H1 (cell line): ENCODE measurements at regions not wholly inside any gene's neighbourhood (a gene's known extent, or its start where the extent isn't known, plus 50 kb on each side); places are given as distances from the start of the nearest gene placed in this dataset.

Source experiments
- CTCF ChIA-PET: fragments of 300-600 bp; sonication (Branson Sonifier 250); formaldehyde crosslinking; loops from one replicate; lab custom pipeline; 2021; ENCODE audit not compliant: partially characterized antibody; lab: Charles Lee
- POLR2A ChIA-PET: fragments of 300-600 bp; sonication (Branson Sonifier 250); formaldehyde crosslinking; loops from one replicate; lab custom pipeline; 2021; ENCODE audit warnings: inconsistent platforms; ENCODE audit not compliant: partially characterized antibody; lab: Charles Lee
- DNase-seq, 2 experiments: peaks; one replicate each; pipeline versions ENCODE4 v3.0.0 to v3.0.0-alpha.2; 2010 to 2022; ENCODE audit warnings: low spot score in 2 of 2, low read depth in 1 of 2, mixed read lengths in 1 of 2
- FAIRE-seq: peaks from 2 replicates; lab custom pipeline; 2011; peaks lifted over from hg19 to GRCh38; lab: Jason Lieb, UNC
- H2AFZ ChIP-seq: 2 replicates; pipeline ENCODE4 v1.8.1; 2012; ENCODE audit warnings: low read length, inconsistent platforms
- H2AK5ac ChIP-seq: 2 replicates; pipeline ENCODE4 v1.6.1; 2013; ENCODE audit warnings: low read depth, low read length
- H2BK120ac ChIP-seq: replicated peaks from 2 replicates; pipeline ENCODE3; 2013; ENCODE audit warnings: low read depth, low read length, inconsistent platforms
- H2BK12ac ChIP-seq: 2 replicates; pipeline ENCODE4 v1.6.1; 2013; ENCODE audit warnings: low read depth, low read length
- H2BK15ac ChIP-seq: 2 replicates; pipeline ENCODE4 v1.6.1; 2013; ENCODE audit warnings: low read length
- H2BK20ac ChIP-seq: 2 replicates; pipeline ENCODE4 v1.6.1; 2013; ENCODE audit warnings: low read length
- H2BK5ac ChIP-seq: 2 replicates; pipeline ENCODE4 v1.6.1; 2013; ENCODE audit warnings: low read depth, low read length
- H3K14ac ChIP-seq: 2 replicates; pipeline ENCODE4 v1.6.1; 2013; ENCODE audit warnings: inconsistent platforms; ENCODE audit not compliant: insufficient read length
- H3K18ac ChIP-seq: 2 replicates; pipeline ENCODE4 v1.6.1; 2013; ENCODE audit warnings: low read length; ENCODE audit errors: extremely low read depth
- H3K23ac ChIP-seq: 2 replicates; pipeline ENCODE4 v1.6.1; 2013; ENCODE audit warnings: inconsistent platforms; ENCODE audit not compliant: insufficient read length
- H3K23me2 ChIP-seq: 2 replicates; pipeline ENCODE4 v1.6.1; 2013; ENCODE audit warnings: low read depth, low read length
- H3K27ac ChIP-seq: 2 replicates; pipeline ENCODE4 v1.6.1; 2011; ENCODE audit warnings: low read depth, low read length, inconsistent platforms
- H3K27me3 ChIP-seq, 4 experiments: replicated peaks in 1 of 4; 1 replicate in 1 of 4; 2 replicates in 3 of 4; pipeline versions ENCODE4 v1.6.1 to v1.8.1; 2011 to 2013; ENCODE audit warnings: low read length in 3 of 4, mild to moderate bottlenecking in 3 of 4, inconsistent platforms in 2 of 4, mixed read lengths in 2 of 4, moderate library complexity in 1 of 4; ENCODE audit not compliant: control insufficient read depth in 3 of 4, insufficient read depth in 3 of 4; ENCODE audit errors: extremely low read depth in 1 of 4
- H3K36me3 ChIP-seq, 4 experiments: 2 replicates each; pipeline versions ENCODE4 v1.6.1 to v1.8.1; 2011 to 2013; ENCODE audit warnings: mild to moderate bottlenecking in 4 of 4, low read length in 3 of 4, moderate library complexity in 2 of 4, control low read depth in 1 of 4, inconsistent platforms in 1 of 4; ENCODE audit not compliant: insufficient read depth in 4 of 4, control insufficient read depth in 2 of 4
- H3K4ac ChIP-seq: replicated peaks from 2 replicates; pipeline ENCODE3; 2013; ENCODE audit warnings: low read length, low read depth, mixed read lengths, inconsistent platforms; ENCODE audit not compliant: insufficient read length
- H3K4me1 ChIP-seq, 4 experiments: replicated peaks in 1 of 4; 1 replicate in 1 of 4; 2 replicates in 3 of 4; pipeline versions ENCODE4 v1.6.1 to v1.8.1; 2011 to 2013; ENCODE audit warnings: low read length in 3 of 4, inconsistent platforms in 2 of 4, mixed read lengths in 1 of 4; ENCODE audit not compliant: insufficient read depth in 4 of 4, control insufficient read depth in 3 of 4
- H3K4me2 ChIP-seq, 2 experiments: 2 replicates each; pipeline versions ENCODE4 v1.6.1 to v1.8.1; 2011 to 2013; ENCODE audit warnings: low read depth in 2 of 2, low read length in 2 of 2, control low read depth in 1 of 2, inconsistent platforms in 1 of 2, mild to moderate bottlenecking in 1 of 2; ENCODE audit not compliant: insufficient read depth in 1 of 2
- H3K4me3 ChIP-seq, 4 experiments: fragments of 200-600, 300-600 bp in 1 of 4; sonication (generic), shearing (Covaris generic), sonication (Bioruptor Twin) in 1 of 4; 2 replicates each; pipeline versions ENCODE4 v1.5.1 to v1.8.1; 2011 to 2016; ENCODE audit warnings: low read length in 4 of 4, low read depth in 3 of 4, control low read depth in 2 of 4, inconsistent platforms in 2 of 4, mild to moderate bottlenecking in 2 of 4, mixed read lengths in 1 of 4, moderate library complexity in 1 of 4; ENCODE audit not compliant: insufficient read depth in 2 of 4; ENCODE audit errors: extremely low read depth in 1 of 4
- H3K56ac ChIP-seq: replicated peaks from 2 replicates; pipeline ENCODE3; 2013; ENCODE audit warnings: low read depth, mild to moderate bottlenecking, mixed read lengths, low read length, inconsistent platforms; ENCODE audit not compliant: insufficient read length
- H3K79me1 ChIP-seq: 2 replicates; pipeline ENCODE4 v1.6.1; 2013; ENCODE audit warnings: low read depth, low read length, control low read depth
- H3K79me2 ChIP-seq, 2 experiments: 2 replicates each; pipeline versions ENCODE4 v1.6.1 to v1.8.1; 2012 to 2013; ENCODE audit warnings: low read length in 2 of 2, mild to moderate bottlenecking in 2 of 2, inconsistent platforms in 1 of 2; ENCODE audit not compliant: insufficient read depth in 2 of 2, control insufficient read depth in 1 of 2
- H3K9ac ChIP-seq, 4 experiments: replicated peaks in 1 of 4; 1 replicate in 1 of 4; 2 replicates in 3 of 4; pipeline versions ENCODE4 v1.6.1 to v1.8.1; 2011 to 2013; ENCODE audit warnings: low read depth in 3 of 4, low read length in 3 of 4, control low read depth in 2 of 4, mild to moderate bottlenecking in 2 of 4, moderate library complexity in 2 of 4, inconsistent platforms in 1 of 4; ENCODE audit errors: extremely low read depth in 1 of 4
- H3K9me3 ChIP-seq, 2 experiments: 2 replicates each; pipeline versions ENCODE4 v1.6.1 to v1.8.1; 2012 to 2013; ENCODE audit warnings: mild to moderate bottlenecking in 2 of 2, moderate library complexity in 2 of 2, control low read depth in 1 of 2, inconsistent platforms in 1 of 2, low read depth in 1 of 2, low read length in 1 of 2, mixed read lengths in 1 of 2; ENCODE audit not compliant: insufficient read depth in 2 of 2
- H4K20me1 ChIP-seq, 2 experiments: replicated peaks in 1 of 2; 2 replicates each; pipeline versions ENCODE3 to v1.8.1; 2011 to 2013; ENCODE audit warnings: inconsistent platforms in 2 of 2, low read length in 2 of 2, mild to moderate bottlenecking in 1 of 2; ENCODE audit not compliant: insufficient read depth in 2 of 2, control insufficient read depth in 1 of 2
- H4K5ac ChIP-seq: 2 replicates; pipeline ENCODE4 v1.6.1; 2013; ENCODE audit warnings: low read length, low read depth, mixed read lengths, inconsistent platforms; ENCODE audit not compliant: insufficient read length
- H4K8ac ChIP-seq: 2 replicates; pipeline ENCODE4 v1.8.0; 2013; ENCODE audit warnings: mild to moderate bottlenecking, moderate library complexity, low read length, inconsistent platforms; ENCODE audit not compliant: insufficient read depth; ENCODE audit errors: extremely low read depth
- H4K91ac ChIP-seq: replicated peaks from 2 replicates; pipeline ENCODE3; 2013; ENCODE audit warnings: low read length, mixed read lengths, inconsistent platforms; ENCODE audit not compliant: insufficient read length
- BACH1 ChIP-seq: IDR thresholded peaks from 2 replicates; pipeline ENCODE4 v1.6.1; 2012; ENCODE audit warnings: low read length, improper control_type of control experiment
- EZH2 ChIP-seq: fragments of 200-600 bp; sonication (generic); IDR thresholded peaks from 2 replicates; pipeline ENCODE4 v1.7.1; 2012; ENCODE audit warnings: low read depth, mild to moderate bottlenecking, moderate library complexity, low read length, inconsistent platforms; ENCODE audit not compliant: severe bottlenecking
- KDM4A ChIP-seq: IDR thresholded peaks from one replicate; pipeline ENCODE4 v1.7.1; 2012; ENCODE audit warnings: low read depth, mild to moderate bottlenecking, moderate library complexity, low read length, inconsistent platforms; ENCODE audit not compliant: severe bottlenecking
- SAP30 ChIP-seq: fragments of 300-600 bp; sonication (generic); IDR thresholded peaks from 2 replicates; pipeline ENCODE4 v1.7.1; 2012; ENCODE audit warnings: low read length, moderate library complexity, mild to moderate bottlenecking, inconsistent platforms; ENCODE audit not compliant: insufficient read depth, insufficient replicate concordance
- SUZ12 ChIP-seq: fragments of 200-600 bp; sonication (generic); IDR thresholded peaks from 2 replicates; pipeline ENCODE4 v1.6.1; 2012; ENCODE audit warnings: mild to moderate bottlenecking, inconsistent platforms, low read length, moderate library complexity, mixed read lengths
- TAF1 ChIP-seq: IDR thresholded peaks from 2 replicates; pipeline ENCODE4 v1.6.1; 2011; ENCODE audit warnings: mild to moderate bottlenecking, low read depth, low read length
- TBP ChIP-seq: IDR thresholded peaks from 2 replicates; pipeline ENCODE4 v1.6.1; 2011; ENCODE audit warnings: low read depth, low read length, improper control_type of control experiment
- WGBS, 2 experiments: shearing (Covaris generic) in 1 of 2; methylation state at CpG; one replicate each; pipeline versions ENCODE4 v1.1.6 to v1.1.7; 2013 to 2015; ENCODE audit warnings: low lambda C conversion rate in 2 of 2, mixed read lengths in 2 of 2, inconsistent platforms in 1 of 2, low coverage in 1 of 2, missing lambda C conversion rate in 1 of 2; ENCODE audit not compliant: insufficient replicate concordance in 2 of 2, insufficient coverage in 1 of 2, insufficient read length in 1 of 2; ENCODE audit errors: extremely low coverage in 1 of 2, missing lambda C conversion rate in 1 of 2; 5-methylcytosine and 5-hydroxymethylcytosine counted together

DNA sequence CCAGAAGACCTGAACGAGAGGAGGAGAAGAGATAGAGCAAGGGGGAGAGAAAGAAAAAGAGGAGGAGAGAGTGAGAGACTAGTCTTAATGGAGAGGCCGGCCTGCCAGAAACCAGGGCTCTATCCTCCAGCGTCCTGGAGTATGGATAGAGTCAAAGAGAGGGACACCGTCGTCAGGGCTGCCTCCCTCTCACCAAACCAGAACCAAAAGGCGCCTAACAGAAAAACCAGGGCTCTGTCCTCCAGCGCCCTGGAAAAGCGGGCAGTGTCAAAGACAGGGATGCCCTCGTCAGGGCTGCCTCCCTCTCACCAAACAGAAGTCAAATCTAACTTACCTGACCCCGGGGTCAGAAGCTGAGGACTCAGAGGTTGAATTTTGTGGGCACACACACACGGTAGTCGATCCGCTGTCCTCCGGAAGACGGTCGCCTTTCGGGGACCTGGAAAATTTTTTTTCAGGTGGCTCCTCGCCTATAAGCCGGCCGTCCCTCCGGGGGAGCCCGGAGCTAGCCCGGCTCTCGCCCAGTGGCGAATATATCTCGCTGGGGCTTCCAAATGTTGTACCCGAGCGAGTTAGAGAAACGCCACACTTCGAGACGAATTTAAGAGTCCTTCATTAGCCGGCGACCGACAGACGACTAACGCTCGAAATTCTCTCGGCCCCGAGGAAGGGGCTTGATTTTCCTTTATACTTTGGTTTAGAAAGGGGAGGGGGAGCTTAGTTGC lies 148.2 kb downstream of the TRIM27 start:
- 0% methylated on average over 39 of the region's 39 CpGs; no CpG with 5 or more reads in 1 of the 2 experiments for whole genome bisulfite sequencing, 2 experiments
- FAIRE-seq = no peak

More for the DNA sequence above, 148.2 kb downstream of the TRIM27 start:
- H2BK5ac ChIP-seq = no peak overlapping the region
- ChIA-PET POLR2A (interaction anchor here (0.7 to 2.4 kb wide), 7 partner anchors 10 to 230 kb away, joined by 3 to 8 read pairs (median 4); partner anchors contain the start of gene ZNF311), CTCF (interaction anchor here (1.5 to 3.1 kb wide), 3 partner anchors 11 to 36 kb away, joined by 4 to 12 read pairs (median 8); no protein-coding TSS in a partner anchor)
- peak overlapping the region; percentile 17 to 58 (median 32); a peak in 6 of 8 replicates for H3K4me3 ChIP-seq
- H2BK120ac ChIP-seq = no peak overlapping the region
- H2BK20ac ChIP-seq = no peak overlapping the region
- no peaks in the 10 kb centered on the region; a peak in 1 of 8 replicates for H3K36me3 ChIP-seq
- no peak overlapping the region for H2AK5ac ChIP-seq
- no peak overlapping the region for H4K8ac ChIP-seq
- H3K18ac ChIP-seq = peak overlapping the region; percentile 62; the same call in 1 of the 2 replicates
- no peak overlapping the region for H3K4ac ChIP-seq
- H2BK15ac ChIP-seq = no peak overlapping the region
- H3K4me2 ChIP-seq = peak overlapping the region; percentile 77 to 78
- no peak for DNase-seq
- H3K79me2 ChIP-seq = no peaks in the 10 kb centered on the region
- H2BK12ac ChIP-seq = no peak overlapping the region; the same call in 1 of the 2 replicates
- no peak overlapping the region for H4K91ac ChIP-seq
- no peak for TF ChIP-seq TAF1
- TF ChIP-seq EZH2 = peak; percentile 35
- peak; percentile 3 for TF ChIP-seq SAP30
- 0 out of 2 replicates have a peak, but pooled peaks have one; percentile 35 for TF ChIP-seq TBP
- TF ChIP-seq BACH1 = no peak
- TF ChIP-seq SUZ12 = peak; percentile 11; the same call in 1 of the 2 replicates
- no peak for TF ChIP-seq KDM4A
- H3K56ac ChIP-seq = no peak overlapping the region
- H3K14ac ChIP-seq = no peak overlapping the region
- H3K27me3 ChIP-seq = peaks cover 72 to 90% (median 82%) of the 10 kb centered on the region in 4 experiments
- H4K5ac ChIP-seq = no peak overlapping the region
- H3K79me1 ChIP-seq = no peaks in the 10 kb centered on the region
- peaks cover 9 to 10% of the 10 kb centered on the region in 2 experiments for H4K20me1 ChIP-seq
- no peak overlapping the region for H3K27ac ChIP-seq
- H2AFZ ChIP-seq = no peak overlapping the region
- H3K4me1 ChIP-seq = peaks cover 7 to 30% (median 21%) of the 10 kb centered on the region in 4 experiments
- no peak overlapping the region for H3K9ac ChIP-seq
- H3K23me2 ChIP-seq = peaks cover 7% of the 10 kb centered on the region
- peaks cover 0 to 4% of the 10 kb centered on the region in 2 experiments; a peak in 1 of 4 replicates for H3K9me3 ChIP-seq
- H3K23ac ChIP-seq = no peak overlapping the region
